ENCODE measurements at regions not wholly inside any gene's neighbourhood (a gene's known extent, or its start where the extent isn't known, plus 50 kb on each side); places are given as distances from the start of the nearest gene placed in this dataset.

DNA sequence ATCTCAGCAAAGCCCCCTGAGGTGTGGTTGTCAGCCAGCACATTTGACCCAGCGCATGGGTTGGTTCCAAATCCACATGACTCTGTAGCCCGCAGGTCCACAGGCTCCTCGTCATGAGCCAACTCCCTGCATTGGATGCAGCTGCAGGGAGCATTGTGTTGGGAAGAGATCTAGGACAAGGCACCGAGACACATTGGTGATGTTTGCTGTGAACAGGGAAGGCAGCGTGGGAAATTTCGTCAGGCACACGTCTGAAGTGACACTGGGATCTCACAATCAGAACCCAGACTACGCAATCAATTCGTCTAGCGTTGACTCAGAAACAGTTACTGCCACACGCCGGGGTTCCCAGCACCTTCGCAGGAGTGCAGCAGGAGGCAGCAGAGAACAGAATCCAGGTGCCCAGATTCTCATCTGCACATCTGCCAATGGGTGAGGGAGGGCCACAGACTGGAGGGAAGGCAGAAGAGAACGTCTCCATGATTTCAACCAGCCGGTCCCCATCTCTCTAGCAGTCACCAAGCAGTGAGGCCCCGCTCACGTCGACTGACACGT lies 177.0 kb downstream of the TTLL2 start (continued):
- TF ChIP-seq NONO (IDR thresholded peaks at IDR 0.05), result no peak
- 0 out of 2 replicates have a peak, but pooled peaks have one; percentile 16 for TF ChIP-seq NONO (CRISPR knock-in tag; conservative IDR thresholded peaks at IDR 0.05)
- TF ChIP-seq, protein P1, sequence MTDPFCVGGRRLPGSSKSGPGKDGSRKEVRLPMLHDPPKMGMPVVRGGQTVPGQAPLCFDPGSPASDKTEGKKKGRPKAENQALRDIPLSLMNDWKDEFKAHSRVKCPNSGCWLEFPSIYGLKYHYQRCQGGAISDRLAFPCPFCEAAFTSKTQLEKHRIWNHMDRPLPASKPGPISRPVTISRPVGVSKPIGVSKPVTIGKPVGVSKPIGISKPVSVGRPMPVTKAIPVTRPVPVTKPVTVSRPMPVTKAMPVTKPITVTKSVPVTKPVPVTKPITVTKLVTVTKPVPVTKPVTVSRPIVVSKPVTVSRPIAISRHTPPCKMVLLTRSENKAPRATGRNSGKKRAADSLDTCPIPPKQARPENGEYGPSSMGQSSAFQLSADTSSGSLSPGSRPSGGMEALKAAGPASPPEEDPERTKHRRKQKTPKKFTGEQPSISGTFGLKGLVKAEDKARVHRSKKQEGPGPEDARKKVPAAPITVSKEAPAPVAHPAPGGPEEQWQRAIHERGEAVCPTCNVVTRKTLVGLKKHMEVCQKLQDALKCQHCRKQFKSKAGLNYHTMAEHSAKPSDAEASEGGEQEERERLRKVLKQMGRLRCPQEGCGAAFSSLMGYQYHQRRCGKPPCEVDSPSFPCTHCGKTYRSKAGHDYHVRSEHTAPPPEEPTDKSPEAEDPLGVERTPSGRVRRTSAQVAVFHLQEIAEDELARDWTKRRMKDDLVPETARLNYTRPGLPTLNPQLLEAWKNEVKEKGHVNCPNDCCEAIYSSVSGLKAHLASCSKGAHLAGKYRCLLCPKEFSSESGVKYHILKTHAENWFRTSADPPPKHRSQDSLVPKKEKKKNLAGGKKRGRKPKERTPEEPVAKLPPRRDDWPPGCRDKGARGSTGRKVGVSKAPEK (CRISPR knock-in tag; IDR thresholded peaks at IDR 0.05; ENCODE audit: borderline replicate concordance), result no peak; the same call in 1 of the 2 replicates
- TF ChIP-seq, protein P2, sequence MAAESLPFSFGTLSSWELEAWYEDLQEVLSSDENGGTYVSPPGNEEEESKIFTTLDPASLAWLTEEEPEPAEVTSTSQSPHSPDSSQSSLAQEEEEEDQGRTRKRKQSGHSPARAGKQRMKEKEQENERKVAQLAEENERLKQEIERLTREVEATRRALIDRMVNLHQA (CRISPR knock-in tag; IDR thresholded peaks at IDR 0.05), result no peak
- TF ChIP-seq NFYC (CRISPR knock-in tag; IDR thresholded peaks at IDR 0.05), result no peak
- TF ChIP-seq ZNF550 (CRISPR knock-in tag; IDR thresholded peaks at IDR 0.05; ENCODE audit: borderline replicate concordance), result no peak
- TF ChIP-seq KLF6 (CRISPR knock-in tag; IDR thresholded peaks at IDR 0.05), result no peak
- no peak for TF ChIP-seq PAF1 (CRISPR knock-in tag; IDR thresholded peaks at IDR 0.05)
- no peak for TF ChIP-seq PPARG (CRISPR knock-in tag; conservative IDR thresholded peaks at IDR 0.05)
- 0 out of 2 replicates have a peak, but pooled peaks have one; percentile 9 for TF ChIP-seq KDM4B (CRISPR knock-in tag; IDR thresholded peaks at IDR 0.05)
- TF ChIP-seq AKAP8 (CRISPR knock-in tag; IDR thresholded peaks at IDR 0.05), result no peak
- TF ChIP-seq ZHX1 (CRISPR knock-in tag; IDR thresholded peaks at IDR 0.05; ENCODE audit: low read depth), result 0 out of 2 replicates have a peak, but pooled peaks have one; percentile 37
- TF ChIP-seq ZNF614 (CRISPR knock-in tag; IDR thresholded peaks at IDR 0.05; ENCODE audit: borderline replicate concordance), result 0 out of 2 replicates have a peak, but pooled peaks have one; percentile 51
- TF ChIP-seq ZNF317 (CRISPR knock-in tag; IDR thresholded peaks at IDR 0.05), result peak; percentile 36; the same call in 1 of the 2 replicates
- TF ChIP-seq ZMYM4 (CRISPR knock-in tag; IDR thresholded peaks at IDR 0.05), result peak; percentile 69; the same call in 1 of the 2 replicates
- TF ChIP-seq GATAD2A (CRISPR knock-in tag; IDR thresholded peaks at IDR 0.05), result peak; percentile 65
- TF ChIP-seq THRA (CRISPR knock-in tag; IDR thresholded peaks at IDR 0.05; ENCODE audit: borderline replicate concordance), result no peak; the same call in 1 of the 2 replicates
- TF ChIP-seq EED (CRISPR knock-in tag; IDR thresholded peaks at IDR 0.05), result 0 out of 2 replicates have a peak, but pooled peaks have one; percentile 63
- TF ChIP-seq HMGXB4 (CRISPR knock-in tag; IDR thresholded peaks at IDR 0.05; ENCODE audit: borderline replicate concordance in 1 of 2, low read depth in 1 of 2), result peak; percentile 44 to 84; a peak in 1 of 4 replicates
- no peak for TF ChIP-seq ISL2 (CRISPR knock-in tag; IDR thresholded peaks at IDR 0.05)
- TF ChIP-seq JUNB (CRISPR knock-in tag; IDR thresholded peaks at IDR 0.05; ENCODE audit: borderline replicate concordance), result no peak
- TF ChIP-seq TCF7 (IDR thresholded peaks at IDR 0.05; ENCODE audit: low read depth), result no peak
